GM21360 (cell line): ENCODE measurements at regions not wholly inside any gene's neighbourhood (a gene's known extent, or its start where the extent isn't known, plus 50 kb on each side); places are given as distances from the start of the nearest gene placed in this dataset.
"Not testable (repeated sequence)": the region's sequence is repeated elsewhere in the genome, so short reads cannot be mapped to it uniquely, and the experiment has no call there.

Source experiments
- ATAC-seq: cut with Tn5 transposase; IDR thresholded peaks from one replicate; pipeline ENCODE4 v1.9.1; 2021; ENCODE audit warnings: mild to moderate bottlenecking, moderate library complexity; ENCODE audit not compliant: unreplicated experiment

DNA sequence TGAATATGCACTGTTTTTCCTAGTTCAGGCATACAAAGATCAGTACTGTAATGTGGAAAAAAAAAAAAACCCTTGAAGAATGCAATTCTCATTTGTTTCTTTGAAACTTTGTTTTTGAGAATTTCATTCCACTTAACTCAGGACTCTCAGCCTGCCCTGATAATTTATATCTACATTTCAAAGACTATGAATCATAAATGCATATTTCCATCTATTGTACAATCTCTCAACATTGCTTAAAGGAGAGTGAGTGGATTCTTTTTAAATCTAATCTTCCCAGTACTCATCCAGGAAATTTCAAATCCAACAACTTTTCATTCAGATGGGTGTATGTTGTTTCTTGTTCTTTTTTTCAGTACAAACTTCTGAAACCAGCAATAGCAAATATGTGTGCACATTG, 322.2 kb upstream of the DDI1 start:
- no peak for ATAC-seq

DNA sequence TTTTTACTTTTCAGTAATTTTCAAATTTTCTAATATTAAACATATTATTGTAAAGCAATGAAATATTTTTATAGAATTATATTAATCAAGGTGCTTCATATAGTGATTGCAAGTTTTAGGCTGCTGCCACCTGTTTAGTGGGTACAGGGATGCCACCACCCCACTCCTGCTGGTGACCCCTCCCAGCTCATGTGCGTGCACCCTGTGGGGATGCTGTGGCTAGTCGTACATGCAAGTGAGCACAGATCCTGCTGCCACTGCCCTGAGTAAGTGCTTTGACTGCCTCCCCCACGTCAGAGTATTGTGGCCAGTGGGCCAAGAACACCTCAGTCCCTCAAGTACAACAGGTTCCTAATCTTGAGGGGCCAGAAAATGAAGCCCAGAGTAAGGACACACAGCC, 320.1 kb upstream of the DDI1 start:
- no peak for ATAC-seq

DNA sequence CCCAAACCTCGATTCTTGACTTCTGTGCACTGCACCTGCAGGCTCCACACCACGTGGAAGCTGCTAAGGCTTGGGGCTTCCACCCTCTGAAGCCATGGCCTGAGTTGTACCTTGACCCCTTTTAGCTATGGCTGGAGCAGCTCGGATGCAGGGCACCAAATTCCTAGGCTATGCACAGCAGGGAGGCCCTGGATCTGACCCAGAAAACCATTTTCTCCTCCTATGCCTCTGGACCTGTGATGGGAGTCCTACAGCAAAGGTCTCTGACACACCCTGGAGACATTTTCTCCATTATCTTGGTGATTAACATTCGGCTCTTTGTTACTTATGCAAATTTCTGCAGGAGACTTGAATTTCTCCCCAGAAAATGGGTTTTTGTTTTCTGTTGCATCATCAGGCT, 309.2 kb upstream of the DDI1 start:
- ATAC-seq = no peak

DNA sequence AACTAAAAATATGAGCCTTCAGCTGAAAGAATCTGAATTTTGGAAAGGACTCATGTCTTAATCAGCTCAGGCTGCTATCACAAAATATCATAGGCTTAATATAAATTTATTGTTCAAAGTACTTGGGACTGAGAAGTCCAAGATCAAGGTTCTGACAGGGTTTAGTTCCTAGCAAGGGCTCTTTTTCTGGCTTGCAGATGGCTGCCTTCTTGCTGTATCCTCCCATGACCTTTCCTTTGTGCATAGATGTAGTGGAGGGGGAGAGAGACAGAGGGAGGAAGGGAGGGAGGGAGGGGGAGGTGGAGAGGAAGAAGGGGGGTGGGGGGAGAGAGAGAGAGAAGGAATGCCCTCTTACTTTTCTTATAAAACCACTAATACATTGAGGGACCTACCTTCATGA, 306.8 kb upstream of the DDI1 start:
- no peak for ATAC-seq

DNA sequence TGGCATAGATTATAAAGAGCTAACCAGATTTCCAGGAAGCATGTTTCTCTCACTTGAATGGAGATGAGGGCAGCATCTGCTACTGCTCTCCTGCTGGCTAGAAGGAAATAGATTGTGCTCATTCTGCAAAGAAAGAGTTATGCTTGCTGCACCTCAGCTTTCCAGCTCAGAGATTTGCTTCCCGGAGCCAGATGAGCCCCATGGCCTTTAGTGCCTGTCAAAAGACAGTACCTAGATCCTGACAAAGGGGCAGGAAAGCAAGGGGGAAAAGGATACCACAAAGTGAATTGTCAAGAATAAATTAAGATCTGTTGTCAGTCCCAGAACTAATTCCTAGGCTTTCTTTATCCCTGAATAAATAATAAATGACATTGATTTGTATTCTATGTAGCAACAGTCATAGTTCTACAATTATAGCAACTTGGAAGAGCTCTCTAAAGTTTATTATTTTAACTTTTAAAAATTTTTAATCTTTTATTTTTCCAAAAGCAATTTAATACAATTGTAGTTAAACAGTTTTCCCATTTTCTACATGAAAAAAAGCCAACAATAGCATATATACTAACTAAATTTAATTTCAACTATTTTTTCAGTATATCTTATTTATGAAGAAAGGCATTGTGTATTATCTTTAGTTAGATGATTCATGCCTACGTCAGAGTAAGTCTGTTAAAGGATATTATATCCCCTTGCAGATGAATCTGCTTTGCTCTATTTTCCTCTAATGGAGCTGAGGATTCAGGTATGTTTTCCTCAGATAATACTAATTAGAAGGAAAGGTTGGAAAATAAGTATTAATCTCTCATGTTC, 306.1 kb upstream of the DDI1 start:
- ATAC-seq = no peak

DNA sequence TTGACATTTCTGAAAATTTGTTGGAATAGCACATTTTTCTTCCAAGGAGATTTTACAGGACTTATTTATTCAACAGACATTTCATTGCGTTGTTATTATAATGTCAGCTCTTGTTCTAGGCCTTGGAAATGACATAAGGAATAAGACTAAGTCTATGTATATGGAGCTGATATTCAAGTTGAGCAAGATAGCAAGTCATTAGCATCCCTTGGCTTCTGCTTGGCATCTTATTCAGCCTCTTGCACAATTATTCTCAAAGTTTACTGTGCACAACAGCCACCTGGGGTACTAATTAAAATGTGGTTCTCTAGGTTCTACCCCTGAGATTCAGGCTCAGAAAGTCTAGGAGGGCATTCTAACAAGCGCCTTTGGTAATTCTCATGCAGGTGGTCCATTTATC, 304.8 kb upstream of the DDI1 start:
- no peak for ATAC-seq

DNA sequence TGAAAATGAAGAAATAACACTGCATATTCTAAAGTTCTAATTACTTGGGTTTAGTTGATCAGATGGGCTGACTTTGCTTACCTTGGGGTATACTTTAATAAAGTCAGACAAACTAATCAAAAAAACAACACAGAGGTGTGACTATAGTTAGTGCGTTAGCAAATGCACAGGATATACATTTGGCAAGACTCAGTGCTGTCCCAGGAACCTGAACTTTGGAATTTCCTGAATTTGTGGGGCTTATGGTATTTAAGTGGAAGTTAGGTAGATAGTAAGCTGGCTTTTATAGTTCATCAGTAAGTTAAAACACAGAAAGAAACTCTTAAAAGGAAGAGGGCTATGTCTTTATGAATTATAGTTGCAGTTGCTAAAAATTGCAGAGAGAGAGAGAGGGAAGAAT, 302.6 kb upstream of the DDI1 start:
- ATAC-seq = no peak

DNA sequence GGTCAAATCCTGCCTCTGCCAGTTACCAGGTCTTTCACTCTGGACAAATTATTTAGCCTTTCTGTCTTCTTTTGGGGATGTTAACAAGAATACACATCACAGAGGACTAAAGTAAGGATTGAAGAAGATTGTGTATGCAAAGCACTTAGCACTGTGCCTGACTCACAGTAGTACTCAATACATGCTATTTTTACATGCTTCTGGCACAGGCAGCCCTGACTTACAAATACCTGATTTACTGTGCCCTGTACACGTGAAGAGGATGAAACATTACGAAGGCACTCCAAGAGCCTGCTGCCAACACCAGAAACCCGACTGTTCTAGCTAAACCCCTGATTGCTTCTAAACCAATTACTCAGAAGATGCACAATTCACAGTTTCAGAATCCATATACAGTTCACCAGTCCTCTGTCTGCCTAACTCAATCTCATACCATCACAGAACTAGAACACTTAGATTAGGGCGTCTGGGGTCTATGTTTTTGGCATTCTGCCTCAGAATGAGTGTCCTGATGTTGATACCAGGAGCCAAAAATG, 300.9 kb upstream of the DDI1 start:
- no peak for ATAC-seq

DNA sequence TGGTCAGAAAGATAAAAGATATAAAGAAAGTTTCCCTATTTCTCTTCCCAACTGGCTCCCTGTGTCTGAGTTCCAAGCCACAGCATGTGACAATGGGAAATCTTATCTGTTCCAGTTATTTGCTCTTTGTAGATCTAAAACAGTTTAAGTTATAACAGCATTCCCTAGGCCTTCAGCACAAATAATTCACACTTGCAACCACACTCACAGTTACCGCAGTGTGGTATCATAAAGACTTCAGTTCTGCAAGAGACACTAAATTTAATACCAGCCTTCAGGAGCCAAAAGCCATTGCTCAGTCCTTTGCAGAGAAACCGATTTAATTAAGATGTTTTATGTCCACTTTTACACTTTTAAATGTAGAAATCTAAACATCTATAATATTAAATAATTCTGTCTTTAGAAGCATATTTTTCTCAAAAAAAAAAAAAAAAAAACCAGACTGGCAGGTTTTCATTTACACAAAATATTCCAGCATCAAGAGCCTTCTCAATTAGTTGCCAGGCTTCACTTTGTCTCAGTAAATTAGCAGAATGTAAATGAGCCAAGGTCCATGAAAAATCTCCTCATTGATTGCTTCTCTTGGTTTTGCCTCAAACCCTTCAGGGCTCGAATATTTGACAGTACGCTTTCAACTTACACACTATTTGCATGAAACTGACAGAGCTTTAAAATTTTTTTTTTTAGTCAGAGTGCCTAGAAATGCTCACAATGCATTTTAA, 300.0 kb upstream of the DDI1 start:
- ATAC-seq = no peak

DNA sequence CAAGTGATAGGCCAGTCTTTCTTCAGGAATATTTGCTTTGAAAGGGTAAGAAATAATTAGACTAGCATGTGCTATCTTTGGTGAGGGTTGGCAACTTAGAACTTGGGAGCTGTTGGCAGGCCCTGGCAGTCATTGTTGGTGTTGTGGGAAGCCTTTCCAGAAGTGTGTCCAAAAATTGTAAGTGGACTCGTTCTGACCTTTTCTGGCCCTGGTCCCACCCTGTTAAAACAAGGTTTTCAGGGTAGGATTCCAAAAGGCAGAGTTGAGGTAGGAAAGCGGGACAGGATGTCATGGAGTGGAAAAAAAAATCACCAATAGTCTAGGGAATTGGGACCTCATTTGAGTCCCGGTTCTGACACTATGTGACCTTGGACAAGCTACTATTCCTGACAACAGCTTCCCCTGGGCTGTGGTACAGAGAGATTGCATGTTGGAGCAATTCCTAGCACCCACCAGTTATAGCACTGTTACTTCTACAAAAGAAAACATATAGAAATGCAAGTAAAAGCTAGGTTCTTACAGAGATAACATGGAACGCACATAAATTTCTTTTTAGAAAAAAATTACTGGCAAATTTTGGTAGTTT, 299.3 kb upstream of the DDI1 start:
- no peak for ATAC-seq

DNA sequence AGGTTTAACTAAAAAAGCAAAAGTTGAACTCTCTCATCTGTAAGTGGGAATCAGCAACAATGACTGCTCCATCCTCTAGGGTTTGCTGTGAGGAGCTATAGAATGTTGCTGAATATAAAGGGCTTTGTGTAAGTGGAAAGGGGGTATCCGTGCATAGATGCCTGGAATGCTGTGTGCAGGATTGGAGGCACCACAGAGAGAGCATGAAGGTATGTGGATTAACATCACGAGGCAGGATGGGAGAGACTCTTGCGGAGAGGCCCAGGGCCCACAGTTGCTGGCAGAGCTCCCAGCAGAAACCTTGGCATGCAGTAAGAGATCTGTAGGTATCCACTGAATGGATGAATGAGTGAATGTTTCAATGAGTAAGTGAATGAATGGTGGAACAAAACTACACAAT, 298.7 kb upstream of the DDI1 start:
- no peak for ATAC-seq

DNA sequence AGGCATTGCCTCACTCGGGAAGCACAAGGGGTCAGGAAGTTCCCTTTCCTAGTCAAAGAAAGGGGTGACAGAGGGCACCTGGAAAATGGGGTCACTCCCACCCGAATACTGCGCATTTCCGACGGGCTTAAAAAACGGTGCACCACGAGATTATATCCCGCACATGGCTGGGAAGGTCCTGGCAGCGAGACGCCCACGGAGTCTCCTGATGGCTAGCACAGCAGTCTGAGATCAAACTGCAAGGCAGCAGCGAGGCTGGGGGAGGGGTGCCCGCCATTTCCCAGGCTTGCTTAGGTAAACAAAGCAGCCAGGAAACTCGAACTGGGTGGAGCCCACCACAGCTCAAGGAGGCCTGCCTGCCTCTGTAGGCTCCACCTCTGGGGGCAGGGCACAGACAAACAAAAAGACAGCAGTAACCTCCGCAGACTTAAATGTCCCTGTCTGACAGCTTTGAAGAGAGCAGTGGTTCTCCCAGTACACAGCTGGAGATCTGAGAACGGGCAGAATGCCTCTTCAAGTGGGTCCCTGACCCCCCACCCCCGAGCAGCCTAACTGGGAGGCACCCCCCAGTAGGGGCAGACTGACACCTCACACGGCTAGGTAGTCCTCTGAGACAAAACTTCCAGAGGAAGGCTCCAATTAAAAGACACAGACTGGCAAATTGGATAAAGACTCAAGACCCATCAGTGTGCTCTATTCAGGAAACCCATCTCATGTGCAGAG, 297.2 kb upstream of the DDI1 start:
- ATAC-seq = not testable (repeated sequence)

DNA sequence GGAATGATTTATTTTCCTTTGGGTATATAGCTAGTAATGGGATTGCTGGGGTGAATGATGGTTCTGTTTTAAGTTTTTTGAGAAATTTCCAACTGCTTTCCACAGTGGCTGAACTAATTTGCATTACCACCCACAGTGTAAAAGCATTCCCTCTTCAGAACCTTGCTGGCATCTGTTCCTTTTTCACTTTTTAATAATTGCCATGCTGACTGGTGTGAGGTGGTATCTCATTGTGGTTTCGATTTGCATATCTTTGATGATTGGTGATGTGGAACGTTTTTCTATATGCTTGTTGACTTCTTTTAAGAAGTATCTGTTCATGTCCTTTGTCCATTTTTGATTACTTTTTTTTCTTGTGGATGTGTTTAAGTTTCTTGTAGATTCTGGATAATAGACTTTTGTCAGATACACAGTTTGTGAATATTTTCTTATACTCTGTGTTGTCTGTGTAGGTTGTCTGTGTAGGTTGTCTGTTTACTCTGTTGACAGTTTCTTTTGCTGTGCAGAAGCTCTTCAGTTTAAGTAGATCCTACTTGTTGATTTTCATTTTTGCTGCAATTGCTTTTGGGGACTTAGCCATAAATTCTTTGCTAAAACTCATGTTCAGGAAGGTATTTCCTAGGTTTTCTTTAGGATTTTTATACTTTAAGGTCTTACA, 291.8 kb upstream of the DDI1 start:
- no peak for ATAC-seq

DNA sequence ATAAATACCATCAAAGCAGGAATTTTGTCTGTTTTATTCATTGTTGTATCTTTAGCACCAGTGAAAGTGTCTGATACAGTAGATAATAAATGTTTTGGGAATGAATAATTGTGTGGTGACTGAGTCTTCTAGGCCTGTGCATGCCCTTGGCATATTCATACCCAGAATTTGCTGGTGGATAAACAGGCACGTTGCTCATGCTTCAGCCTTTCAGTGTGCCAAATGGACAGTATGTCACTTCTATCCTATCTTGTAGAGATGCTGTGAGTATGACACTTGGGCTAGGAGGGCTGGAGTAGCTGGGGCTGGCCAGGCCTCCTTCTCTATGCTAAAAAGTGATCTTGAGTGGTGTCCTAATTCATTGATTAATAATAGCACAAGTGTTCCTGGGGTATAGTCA, 287.3 kb upstream of the DDI1 start:
- no peak for ATAC-seq

DNA sequence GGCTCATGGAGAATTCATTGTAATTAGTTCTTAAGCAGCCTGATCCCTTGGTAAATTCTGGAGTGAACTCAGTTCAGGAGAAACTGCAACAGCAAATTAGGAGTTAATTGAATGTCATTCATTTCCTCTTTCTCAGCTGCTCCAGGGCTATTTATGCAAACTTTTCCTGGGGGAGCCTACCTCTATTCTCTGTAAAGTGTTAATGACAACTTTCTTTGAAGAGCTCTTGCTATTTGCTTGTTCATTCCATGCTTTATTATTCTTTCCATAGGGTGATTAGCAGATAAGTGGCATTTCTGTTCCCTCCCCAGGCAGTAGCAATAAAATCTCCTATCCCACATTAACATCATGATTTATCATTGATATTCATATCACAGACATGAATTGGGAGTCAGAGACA, 267.6 kb upstream of the DDI1 start:
- ATAC-seq = no peak

DNA sequence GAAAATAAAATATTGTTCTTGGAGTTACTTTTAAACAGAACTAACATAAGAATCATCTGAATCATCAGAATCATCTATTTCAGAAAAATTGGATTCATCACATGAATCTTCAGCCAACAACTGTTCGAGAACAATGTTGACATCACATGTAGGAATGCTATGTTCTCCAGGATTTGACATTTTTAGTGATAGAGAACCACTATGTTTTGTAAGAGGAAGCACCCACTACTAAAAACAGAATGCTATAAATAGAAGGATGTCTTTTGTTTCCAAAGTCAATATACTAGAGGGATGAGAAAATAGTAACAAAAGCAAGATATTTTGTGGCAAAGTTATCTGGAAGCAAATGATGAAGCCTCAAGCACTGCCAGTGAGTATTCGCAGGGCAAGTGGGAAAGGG, 263.4 kb upstream of the DDI1 start:
- ATAC-seq = no peak

DNA sequence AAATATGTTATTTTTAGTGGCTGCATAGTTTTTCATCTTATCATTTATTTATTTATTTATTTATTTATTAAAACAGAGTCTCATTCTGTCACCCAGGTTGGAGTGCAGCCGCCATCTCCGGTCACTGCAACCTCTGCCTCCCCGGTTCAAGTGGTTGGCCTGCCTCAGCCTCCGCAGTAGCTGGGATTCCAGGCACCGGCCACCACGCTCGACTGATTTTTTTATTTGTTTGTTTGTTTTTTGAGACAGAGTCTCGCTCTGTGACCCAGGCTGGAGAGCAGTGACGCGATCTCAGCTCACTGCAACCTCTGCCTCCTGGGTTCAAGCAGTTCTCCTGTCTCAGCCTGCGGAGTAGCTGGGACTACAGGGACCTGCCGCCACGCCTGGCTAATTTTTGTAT, 262.9 kb upstream of the DDI1 start:
- no peak for ATAC-seq

DNA sequence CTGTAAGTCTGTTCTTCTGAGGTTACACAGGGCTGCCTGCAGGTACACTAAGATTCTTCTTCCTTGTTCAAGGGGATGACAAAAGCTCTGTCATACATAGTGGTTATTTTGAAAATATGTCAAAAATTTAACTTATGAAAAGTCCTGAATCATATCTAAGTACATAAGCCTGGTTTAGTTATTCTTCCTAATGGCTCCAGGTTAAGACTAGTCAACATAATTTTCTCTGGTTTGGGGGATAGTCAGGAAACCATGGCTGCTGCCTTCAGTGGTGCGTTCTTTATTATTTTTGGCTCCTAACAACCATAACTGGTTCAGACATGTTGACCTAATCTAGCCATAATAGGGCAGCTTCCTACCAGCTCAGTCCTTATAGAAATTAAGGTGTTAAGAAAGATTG, 257.4 kb upstream of the DDI1 start:
- ATAC-seq = no peak

DNA sequence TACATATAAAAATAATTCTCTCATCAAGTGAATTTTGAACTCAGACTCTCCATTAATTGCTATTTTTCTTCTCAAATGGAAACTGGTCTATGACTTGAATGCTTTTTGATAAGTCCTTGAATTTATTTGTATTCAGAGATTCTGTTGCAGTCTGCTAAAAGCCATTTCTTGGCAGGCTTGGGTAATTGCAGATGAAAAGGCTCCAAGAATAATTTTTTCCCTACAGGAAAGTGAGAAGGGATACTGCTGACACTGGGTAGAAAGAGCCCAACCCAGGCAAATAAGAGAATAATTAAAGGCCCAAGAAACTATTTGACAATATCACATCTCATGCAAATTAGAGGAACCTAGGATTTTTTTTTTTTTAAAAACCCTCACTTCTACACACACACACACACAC, 246.5 kb upstream of the DDI1 start:
- ATAC-seq = no peak

DNA sequence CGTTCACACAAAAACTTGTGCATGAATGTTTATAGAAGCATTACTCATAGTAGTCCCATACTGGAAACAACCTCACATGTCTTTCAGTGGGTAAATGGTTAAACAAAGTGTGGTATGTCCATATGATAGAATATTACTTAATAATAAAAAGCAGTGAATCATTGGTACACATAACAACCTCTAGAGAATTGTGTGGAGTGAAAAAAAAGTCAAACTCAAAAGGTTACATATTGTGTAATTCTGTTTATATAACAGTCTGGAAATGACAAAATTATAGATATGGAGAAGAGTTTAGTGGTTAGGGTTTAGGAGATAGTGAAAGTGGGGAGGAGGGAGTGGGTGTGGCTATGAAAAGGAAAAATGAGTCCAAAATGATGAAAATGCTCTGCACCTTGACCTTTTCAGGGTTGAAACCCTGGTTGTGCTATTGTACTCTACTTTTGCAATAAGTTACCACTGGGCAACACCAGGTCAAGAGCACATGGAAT, 243.4 kb upstream of the DDI1 start:
- ATAC-seq = no peak

DNA sequence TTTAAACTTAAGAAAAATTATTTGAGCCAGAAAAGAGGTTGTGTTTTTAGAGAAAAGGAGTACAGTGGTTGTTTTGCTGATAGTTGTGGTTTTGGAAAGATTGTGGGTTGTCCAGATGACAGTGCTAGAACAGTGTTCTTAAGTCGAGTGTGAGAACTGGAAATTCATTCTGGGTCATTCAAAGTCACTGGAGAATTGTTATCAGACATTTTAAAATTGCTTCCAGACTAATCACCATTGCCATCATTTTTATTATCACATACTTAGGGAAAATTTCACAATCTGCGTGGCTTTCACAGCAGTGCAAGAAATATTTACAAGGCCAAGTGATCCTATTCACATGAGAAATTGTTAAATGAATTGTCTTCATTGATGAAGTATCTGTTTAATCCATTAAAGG, 242.2 kb upstream of the DDI1 start:
- ATAC-seq = no peak
